Spleen (tissue), 7 donors: ENCODE measurements at regions not wholly inside any gene's neighbourhood (a gene's known extent, or its start where the extent isn't known, plus 50 kb on each side); places are given as distances from the start of the nearest gene placed in this dataset.

Experiments
- CTCF ChIP-seq, 11 experiments: fragments of 200-600 bp in 7 of 11; fragments of 450-650 bp in 4 of 11; sonication (generic) in 4 of 11; IDR thresholded peaks in 8 of 11; conservative IDR thresholded peaks in 3 of 11; 1 replicate in 7 of 11; 2 replicates in 4 of 11; pipeline versions ENCODE4 v1.4.0 to v1.8.0; 2016 to 2021; ENCODE audit warnings: antibody characterized with exemption in 11 of 11, inconsistent platforms in 4 of 11, mild to moderate bottlenecking in 1 of 11
- POLR2AphosphoS5 ChIP-seq, 3 donors: sonication (generic); formaldehyde crosslinking; IDR thresholded peaks; one replicate each; pipeline ENCODE4 v1.5.1; 2017; ENCODE audit warnings: antibody characterized with exemption in 3 of 3
- donor health status: DM: no; HTN: no; CAD: no; lungs with moderate emphysema.
- donor health status: DM: no; HTN: no; CAD: no.
- donor health status: DM: no; HTN: no; CAD: no.

GRCh38 chr2:138147796-138148195 lies 183.5 kb downstream of the HNMT start:
- TF ChIP-seq POLR2AphosphoS5 (IDR thresholded peaks at IDR 0.05) = no peak
- TF ChIP-seq CTCF (IDR thresholded peaks at IDR 0.05 in 8 of 11, conservative IDR thresholded peaks at IDR 0.05 in 3 of 11) = no peak
